Loucy (cell line): ENCODE measurements at regions not wholly inside any gene's neighbourhood (a gene's known extent, or its start where the extent isn't known, plus 50 kb on each side); places are given as distances from the start of the nearest gene placed in this dataset.

Experiments used
- CTCF ChIP-seq: fragments of 200-600 bp; sonication (generic); conservative IDR thresholded peaks from 2 replicates; pipeline ENCODE4 v1.5.1; 2014; ENCODE audit warnings: mild to moderate bottlenecking, antibody characterized with exemption, low read length
- EZH2phosphoT487 ChIP-seq: fragments of 200-600 bp; IDR thresholded peaks from 2 replicates; pipeline ENCODE4 v1.6.1; 2018; ENCODE audit warnings: antibody characterized with exemption, mild to moderate bottlenecking, moderate library complexity, borderline replicate concordance

- TF ChIP-seq CTCF (no peak), EZH2phosphoT487 (no peak)
Observed at GRCh38 chr10:6320320-6321010, 117.7 kb downstream of the PFKFB3 start.
